GM12878 (cell line): ENCODE measurements at regions not wholly inside any gene's neighbourhood (a gene's known extent, or its start where the extent isn't known, plus 50 kb on each side); places are given as distances from the start of the nearest gene placed in this dataset.

Source experiments
- ATAC-seq: fragments of 200-7000 bp; cut with Tn5 transposase; 3 replicates; pipeline ENCODE4 v1.9.1; 2020; ENCODE audit warnings: mild to moderate bottlenecking, moderate library complexity
- BruUV-seq: library from RNA; stranded (reverse); fragments of 400-500 nt; replicated peaks from 2 replicates; lab custom pipeline; 2021; lab: Mats Ljungman, UMichigan
- CTCF ChIA-PET: fragments of 300-600 bp; sonication (Branson Sonifier 250); formaldehyde crosslinking; extraction: SDS; loops from one replicate; lab custom pipeline; 2021; ENCODE audit warnings: inconsistent platforms; lab: Yijun Ruan, JAX
- POLR2A ChIA-PET: fragments of 350-600 bp; formaldehyde crosslinking; extraction: SDS; loops from one replicate; lab custom pipeline; 2021; ENCODE audit warnings: inconsistent platforms; lab: Charles Lee
- RAD21 ChIA-PET: fragments of 300-600 bp; sonication (Branson Sonifier 250); formaldehyde crosslinking; loops from one replicate; lab custom pipeline; 2023; ENCODE audit warnings: antibody characterized with exemption; ENCODE audit not compliant: unreplicated experiment; lab: Charles Lee
- SMC1A ChIA-PET: fragments of 300-600 bp; sonication (Branson Sonifier 250); formaldehyde crosslinking; loops from one replicate; lab custom pipeline; 2023; ENCODE audit not compliant: unreplicated experiment, uncharacterized antibody; lab: Charles Lee
- DNase-seq: peaks from one replicate; pipeline ENCODE4 v3.0.0-alpha.2; 2011; ENCODE audit warnings: low read depth, low spot score
- FAIRE-seq: peaks from 3 replicates; lab custom pipeline; 2011; peaks lifted over from hg19 to GRCh38; lab: Jason Lieb, UNC
- H2AFZ ChIP-seq: 2 replicates; pipeline ENCODE4 v1.6.0; 2011; ENCODE audit warnings: low read depth, low read length, control low read depth; ENCODE audit not compliant: control insufficient read depth
- H3K27ac ChIP-seq: 2 replicates; pipeline ENCODE4 v1.5.1; 2011; ENCODE audit warnings: control low read depth; ENCODE audit not compliant: control insufficient read depth, insufficient read depth
- H3K27me3 ChIP-seq, 2 experiments: replicated peaks in 1 of 2; 2 replicates each; pipeline versions ENCODE4 v1.6.0 to v1.6.1; 2011; ENCODE audit warnings: low read length in 1 of 2; ENCODE audit not compliant: control insufficient read depth in 2 of 2, insufficient read depth in 2 of 2
- H3K36me3 ChIP-seq, 2 experiments: 2 replicates each; pipeline ENCODE4 v1.5.1; 2011; ENCODE audit warnings: low read length in 1 of 2; ENCODE audit not compliant: control insufficient read depth in 2 of 2, insufficient read depth in 2 of 2
- H3K4me1 ChIP-seq: 2 replicates; pipeline ENCODE4 v1.6.1; 2011; ENCODE audit warnings: mild to moderate bottlenecking, low read length, moderate library complexity, mixed read lengths; ENCODE audit not compliant: control insufficient read depth, insufficient read depth
- H3K4me2 ChIP-seq: 2 replicates; pipeline ENCODE4 v1.6.0; 2011; ENCODE audit warnings: control low read depth; ENCODE audit not compliant: control insufficient read depth, insufficient read depth
- H3K4me3 ChIP-seq: fragments of 200-600 bp; sonication (generic); 2 replicates; pipeline ENCODE4 v1.5.1; 2016
- H3K79me2 ChIP-seq: 2 replicates; pipeline ENCODE4 v1.6.0; 2011; ENCODE audit warnings: low read length; ENCODE audit not compliant: control insufficient read depth, insufficient read depth
- H3K9ac ChIP-seq: 2 replicates; pipeline ENCODE4 v1.8.0; 2011; ENCODE audit warnings: low read length, control low read depth, mixed read lengths; ENCODE audit not compliant: control insufficient read depth, insufficient read depth
- H3K9me3 ChIP-seq: replicated peaks from 3 replicates; pipeline ENCODE4 v1.5.1; 2011; ENCODE audit warnings: mild to moderate bottlenecking, low read length; ENCODE audit not compliant: control insufficient read depth, insufficient read depth
- H4K20me1 ChIP-seq: 2 replicates; pipeline ENCODE4 v1.6.0; 2011; ENCODE audit not compliant: control insufficient read depth, insufficient read depth
- ATF2 ChIP-seq: IDR thresholded peaks from 2 replicates; pipeline ENCODE4 v1.6.1; 2012; ENCODE audit warnings: low read length, inconsistent platforms
- BACH1 ChIP-seq: fragments of 450-650 bp; IDR thresholded peaks from 2 replicates; pipeline ENCODE4 v1.6.1; 2017; ENCODE audit warnings: mild to moderate bottlenecking, borderline replicate concordance
- BMI1 ChIP-seq: fragments of 450-650 bp; IDR thresholded peaks from 2 replicates; pipeline ENCODE4 v1.6.1; 2016; ENCODE audit warnings: mild to moderate bottlenecking, moderate library complexity, borderline replicate concordance
- CHD4 ChIP-seq: fragments of 200-600 bp; sonication (generic); IDR thresholded peaks from 2 replicates; pipeline ENCODE4 v1.6.1; 2016; ENCODE audit warnings: mild to moderate bottlenecking
- CUX1 ChIP-seq: IDR thresholded peaks from 2 replicates; pipeline ENCODE4 v1.6.1; 2012; ENCODE audit warnings: improper control_type of control experiment, low read depth, low read length; ENCODE audit not compliant: insufficient replicate concordance
- FOXK2 ChIP-seq: fragments of 450-650 bp; IDR thresholded peaks from 2 replicates; pipeline ENCODE4 v1.6.1; 2017; ENCODE audit warnings: mild to moderate bottlenecking, moderate library complexity
- FOXM1 ChIP-seq: IDR thresholded peaks from 2 replicates; pipeline ENCODE4 v1.6.1; 2012; ENCODE audit warnings: low read depth, mild to moderate bottlenecking, inconsistent platforms, low read length, moderate library complexity
- NFIC ChIP-seq: IDR thresholded peaks from 2 replicates; pipeline ENCODE4 v1.6.1; 2012; ENCODE audit warnings: low read depth, mild to moderate bottlenecking, inconsistent platforms, low read length, moderate library complexity
- NFXL1 ChIP-seq: fragments of 450-650 bp; IDR thresholded peaks from 2 replicates; pipeline ENCODE4 v1.6.1; 2017; ENCODE audit warnings: antibody characterized with exemption, mild to moderate bottlenecking, borderline replicate concordance
- RAD21 ChIP-seq: IDR thresholded peaks from 2 replicates; pipeline ENCODE4 v1.6.1; 2011; ENCODE audit warnings: mild to moderate bottlenecking, low read depth, low read length, moderate library complexity; ENCODE audit not compliant: insufficient read depth
- RAD51 ChIP-seq: fragments of 450-650 bp; IDR thresholded peaks from 2 replicates; pipeline ENCODE4 v1.6.1; 2016; ENCODE audit warnings: moderate library complexity, mild to moderate bottlenecking, inconsistent platforms
- RB1 ChIP-seq: fragments of 450-650 bp; formaldehyde crosslinking; IDR thresholded peaks from 2 replicates; pipeline ENCODE4 v1.6.1; 2017; ENCODE audit warnings: mild to moderate bottlenecking, borderline replicate concordance
- RCOR1 ChIP-seq: conservative IDR thresholded peaks from 2 replicates; pipeline ENCODE4 v1.6.1; 2012; ENCODE audit warnings: low read depth, low read length, improper control_type of control experiment
- SMARCA5 ChIP-seq: fragments of 450-650 bp; IDR thresholded peaks from 2 replicates; pipeline ENCODE4 v1.6.1; 2017; ENCODE audit warnings: mild to moderate bottlenecking
- SPI1 ChIP-seq: IDR thresholded peaks from 2 replicates; pipeline ENCODE4 v1.6.1; 2011; ENCODE audit warnings: low read depth, mild to moderate bottlenecking, low read length, moderate library complexity, borderline replicate concordance; ENCODE audit not compliant: insufficient read depth
- SRF ChIP-seq, 2 experiments: IDR thresholded peaks; 2 replicates each; pipeline ENCODE4 v1.6.1; 2011; ENCODE audit warnings: low read depth in 2 of 2, low read length in 2 of 2, mild to moderate bottlenecking in 1 of 2, moderate library complexity in 1 of 2
- SUPT20H ChIP-seq: IDR thresholded peaks from 2 replicates; pipeline ENCODE4 v1.6.1; 2011; ENCODE audit warnings: low read depth, mild to moderate bottlenecking, low read length, moderate library complexity, borderline replicate concordance; ENCODE audit not compliant: control insufficient read depth
- ZNF274 ChIP-seq: IDR thresholded peaks from one replicate; pipeline ENCODE4 v1.8.0; 2011; ENCODE audit not compliant: insufficient read length, insufficient read depth
- WGBS: methylation state at CpG from one replicate; pipeline ENCODE4 v1.1.6; 2016; ENCODE audit warnings: low lambda C conversion rate; ENCODE audit not compliant: insufficient replicate concordance, insufficient coverage; ENCODE audit errors: missing lambda C conversion rate; 5-methylcytosine and 5-hydroxymethylcytosine counted together
- in situ Hi-C: fragments of 300-500 bp; cut with MboI; formaldehyde crosslinking; loops from 9 replicates; pipeline ENCODE4 v1.14.3; 2018; ENCODE audit warnings: mixed read lengths
- intact Hi-C: fragments of 100-400 bp; cut with micrococcal nuclease; formaldehyde crosslinking; loops from one replicate; pipeline ENCODE4 v1.14.2; 2022; ENCODE audit not compliant: unreplicated experiment
- TF ChIP-seq, protein P1 (sequence below): IDR thresholded peaks from 2 replicates; pipeline ENCODE4 v1.6.1; 2011; ENCODE audit warnings: low read depth, low read length, improper control_type of control experiment, borderline replicate concordance

- ChIA-PET CTCF (interaction anchor here (1.4 kb wide), 1 partner anchor 15 kb away, joined by 4 read pairs; no protein-coding TSS in a partner anchor), POLR2A (no interaction called here), SMC1A (no interaction called here), RAD21 (no interaction called here)
- Histone ChIP-seq H2AFZ (no peak overlapping the region), H3K4me1 (no peaks in the 10 kb centered on the region), H3K79me2 (no peaks in the 10 kb centered on the region), H3K36me3 (no peaks in the 10 kb centered on the region), H3K9ac (no peak overlapping the region), H3K9me3 (no peaks in the 10 kb centered on the region; the same call in 2 of the 3 replicates), H3K27me3 (no peaks in the 10 kb centered on the region), H3K4me3 (no peak overlapping the region), H4K20me1 (no peaks in the 10 kb centered on the region), H3K4me2 (no peak overlapping the region), H3K27ac (no peak overlapping the region)
- intact Hi-C loops (no loop called here), in situ Hi-C loops (no loop called here)
- no peak for ATAC-seq
- DNase-seq: no peak
- WGBS: 0% methylated on average over 3 of the region's 3 CpGs
- TF ChIP-seq RAD21: no peak
- TF ChIP-seq BMI1: no peak
- TF ChIP-seq, protein P1, sequence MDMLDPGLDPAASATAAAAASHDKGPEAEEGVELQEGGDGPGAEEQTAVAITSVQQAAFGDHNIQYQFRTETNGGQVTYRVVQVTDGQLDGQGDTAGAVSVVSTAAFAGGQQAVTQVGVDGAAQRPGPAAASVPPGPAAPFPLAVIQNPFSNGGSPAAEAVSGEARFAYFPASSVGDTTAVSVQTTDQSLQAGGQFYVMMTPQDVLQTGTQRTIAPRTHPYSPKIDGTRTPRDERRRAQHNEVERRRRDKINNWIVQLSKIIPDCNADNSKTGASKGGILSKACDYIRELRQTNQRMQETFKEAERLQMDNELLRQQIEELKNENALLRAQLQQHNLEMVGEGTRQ: no peak
- TF ChIP-seq FOXK2: no peak
- TF ChIP-seq NFIC: no peak
- TF ChIP-seq SPI1: no peak
- no peak for TF ChIP-seq ATF2
- no peak for TF ChIP-seq SRF (IDR thresholded peaks at IDR 0.05; ENCODE audit: low read depth in 2 of 2, low read length in 2 of 2)
- TF ChIP-seq SMARCA5: no peak
- TF ChIP-seq ZNF274: no peak
- TF ChIP-seq NFXL1: no peak
- no peak for TF ChIP-seq RB1
- TF ChIP-seq BACH1: no peak
- TF ChIP-seq FOXM1: no peak
- TF ChIP-seq CHD4: no peak
- TF ChIP-seq SUPT20H: no peak
- TF ChIP-seq RAD51: no peak
- TF ChIP-seq RCOR1: no peak
- TF ChIP-seq CUX1: no peak
- BruUV-seq: no TSS peak
- FAIRE-seq: no peak
These were observed 698.1 kb upstream of the NRP1 start for GRCh38 chr10:34032564-34032963.
